HepG2 (cell line): ENCODE measurements at regions not wholly inside any gene's neighbourhood (a gene's known extent, or its start where the extent isn't known, plus 50 kb on each side); places are given as distances from the start of the nearest gene placed in this dataset.

Experiments
- FOXA1 ChIP-seq, 2 experiments: fragments of 450-650 bp in 1 of 2; sonication (generic) in 1 of 2; formaldehyde crosslinking in 1 of 2; IDR thresholded peaks; 2 replicates each; pipeline versions ENCODE4 v1.4.0 to v1.6.1; 2016 to 2020; ENCODE audit warnings: missing genetic modification reagents in 1 of 2
- FOXP1 ChIP-seq, 2 experiments: fragments of 450-650 bp in 1 of 2; IDR thresholded peaks; 2 replicates each; pipeline ENCODE4 v1.6.1; 2017 to 2018; ENCODE audit warnings: antibody characterized with exemption in 1 of 2
- KDM1A ChIP-seq: IDR thresholded peaks from 2 replicates; pipeline ENCODE4 v1.6.1; 2016; ENCODE audit warnings: missing compliant biosample characterization
- NPAS2 ChIP-seq: sonication (generic); formaldehyde crosslinking; IDR thresholded peaks from 2 replicates; pipeline ENCODE4 v1.8.0; 2022; ENCODE audit warnings: mild to moderate bottlenecking, missing genetic modification reagents, borderline replicate concordance
- RAD21 ChIP-seq: fragments of 450-650 bp; formaldehyde crosslinking; IDR thresholded peaks from 2 replicates; pipeline ENCODE4 v1.5.0; 2020; ENCODE audit warnings: mild to moderate bottlenecking
- TARDBP ChIP-seq: sonication (generic); formaldehyde crosslinking; IDR thresholded peaks from 2 replicates; pipeline ENCODE4 v1.8.0; 2022; ENCODE audit warnings: mild to moderate bottlenecking, missing genetic modification reagents
- ZBTB7A ChIP-seq: sonication (generic); formaldehyde crosslinking; IDR thresholded peaks from 2 replicates; pipeline ENCODE4 v1.8.0; 2022; ENCODE audit warnings: mild to moderate bottlenecking, missing genetic modification reagents
- ZNF510 ChIP-seq: sonication (generic); formaldehyde crosslinking; IDR thresholded peaks from 2 replicates; pipeline ENCODE4 v1.4.0; 2020; ENCODE audit warnings: low read depth, mild to moderate bottlenecking, missing genetic modification reagents
- TF ChIP-seq, protein P1 (sequence below): IDR thresholded peaks from 2 replicates; pipeline ENCODE4 v1.6.1; 2016; ENCODE audit warnings: control low read depth
- TF ChIP-seq, protein P2 (sequence below): sonication (generic); formaldehyde crosslinking; IDR thresholded peaks from 2 replicates; pipeline ENCODE4 v1.5.1; 2020; ENCODE audit warnings: missing genetic modification reagents, mild to moderate bottlenecking, borderline replicate concordance
- TF ChIP-seq, protein P3 (sequence below): sonication (generic); formaldehyde crosslinking; IDR thresholded peaks from 2 replicates; pipeline ENCODE4 v1.5.0; 2020; ENCODE audit warnings: mild to moderate bottlenecking, missing genetic modification reagents, moderate library complexity

GRCh38 chr6:125392682-125393081 lies 90.9 kb upstream of the HDDC2 start:
- TF ChIP-seq ZBTB7A (CRISPR knock-in tag) = no peak
- TF ChIP-seq KDM1A = no peak
- no peak for TF ChIP-seq FOXA1 (IDR thresholded peaks at IDR 0.05)
- TF ChIP-seq FOXA1 (CRISPR knock-in tag; IDR thresholded peaks at IDR 0.05) = no peak
- TF ChIP-seq RAD21 (CRISPR knock-in tag) = no peak
- TF ChIP-seq NPAS2 (CRISPR knock-in tag) = no peak
- no peak for TF ChIP-seq ZNF510 (CRISPR knock-in tag)
- no peak for TF ChIP-seq FOXP1 (IDR thresholded peaks at IDR 0.05)
- no peak for TF ChIP-seq FOXP1 (CRISPR knock-in tag; IDR thresholded peaks at IDR 0.05)
- TF ChIP-seq, protein P1, sequence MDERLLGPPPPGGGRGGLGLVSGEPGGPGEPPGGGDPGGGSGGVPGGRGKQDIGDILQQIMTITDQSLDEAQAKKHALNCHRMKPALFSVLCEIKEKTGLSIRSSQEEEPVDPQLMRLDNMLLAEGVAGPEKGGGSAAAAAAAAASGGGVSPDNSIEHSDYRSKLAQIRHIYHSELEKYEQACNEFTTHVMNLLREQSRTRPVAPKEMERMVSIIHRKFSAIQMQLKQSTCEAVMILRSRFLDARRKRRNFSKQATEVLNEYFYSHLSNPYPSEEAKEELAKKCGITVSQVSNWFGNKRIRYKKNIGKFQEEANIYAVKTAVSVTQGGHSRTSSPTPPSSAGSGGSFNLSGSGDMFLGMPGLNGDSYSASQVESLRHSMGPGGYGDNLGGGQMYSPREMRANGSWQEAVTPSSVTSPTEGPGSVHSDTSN (CRISPR knock-in tag) = no peak
- TF ChIP-seq, protein P2, sequence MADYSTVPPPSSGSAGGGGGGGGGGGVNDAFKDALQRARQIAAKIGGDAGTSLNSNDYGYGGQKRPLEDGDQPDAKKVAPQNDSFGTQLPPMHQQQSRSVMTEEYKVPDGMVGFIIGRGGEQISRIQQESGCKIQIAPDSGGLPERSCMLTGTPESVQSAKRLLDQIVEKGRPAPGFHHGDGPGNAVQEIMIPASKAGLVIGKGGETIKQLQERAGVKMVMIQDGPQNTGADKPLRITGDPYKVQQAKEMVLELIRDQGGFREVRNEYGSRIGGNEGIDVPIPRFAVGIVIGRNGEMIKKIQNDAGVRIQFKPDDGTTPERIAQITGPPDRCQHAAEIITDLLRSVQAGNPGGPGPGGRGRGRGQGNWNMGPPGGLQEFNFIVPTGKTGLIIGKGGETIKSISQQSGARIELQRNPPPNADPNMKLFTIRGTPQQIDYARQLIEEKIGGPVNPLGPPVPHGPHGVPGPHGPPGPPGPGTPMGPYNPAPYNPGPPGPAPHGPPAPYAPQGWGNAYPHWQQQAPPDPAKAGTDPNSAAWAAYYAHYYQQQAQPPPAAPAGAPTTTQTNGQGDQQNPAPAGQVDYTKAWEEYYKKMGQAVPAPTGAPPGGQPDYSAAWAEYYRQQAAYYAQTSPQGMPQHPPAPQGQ (CRISPR knock-in tag) = no peak
- TF ChIP-seq, protein P3, sequence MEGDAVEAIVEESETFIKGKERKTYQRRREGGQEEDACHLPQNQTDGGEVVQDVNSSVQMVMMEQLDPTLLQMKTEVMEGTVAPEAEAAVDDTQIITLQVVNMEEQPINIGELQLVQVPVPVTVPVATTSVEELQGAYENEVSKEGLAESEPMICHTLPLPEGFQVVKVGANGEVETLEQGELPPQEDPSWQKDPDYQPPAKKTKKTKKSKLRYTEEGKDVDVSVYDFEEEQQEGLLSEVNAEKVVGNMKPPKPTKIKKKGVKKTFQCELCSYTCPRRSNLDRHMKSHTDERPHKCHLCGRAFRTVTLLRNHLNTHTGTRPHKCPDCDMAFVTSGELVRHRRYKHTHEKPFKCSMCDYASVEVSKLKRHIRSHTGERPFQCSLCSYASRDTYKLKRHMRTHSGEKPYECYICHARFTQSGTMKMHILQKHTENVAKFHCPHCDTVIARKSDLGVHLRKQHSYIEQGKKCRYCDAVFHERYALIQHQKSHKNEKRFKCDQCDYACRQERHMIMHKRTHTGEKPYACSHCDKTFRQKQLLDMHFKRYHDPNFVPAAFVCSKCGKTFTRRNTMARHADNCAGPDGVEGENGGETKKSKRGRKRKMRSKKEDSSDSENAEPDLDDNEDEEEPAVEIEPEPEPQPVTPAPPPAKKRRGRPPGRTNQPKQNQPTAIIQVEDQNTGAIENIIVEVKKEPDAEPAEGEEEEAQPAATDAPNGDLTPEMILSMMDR (CRISPR knock-in tag) = no peak
- no peak for TF ChIP-seq TARDBP (CRISPR knock-in tag)
